Keratinocyte (primary cell): ENCODE measurements at regions not wholly inside any gene's neighbourhood (a gene's known extent, or its start where the extent isn't known, plus 50 kb on each side); places are given as distances from the start of the nearest gene placed in this dataset.

ENCODE experiments used
- DNase-seq: peaks from one replicate; pipeline ENCODE4 v3.0.0-alpha.2; 2011; ENCODE audit warnings: low read depth, missing footprints, low spot score
- FAIRE-seq: peaks from 2 replicates; lab custom pipeline; 2011; peaks lifted over from hg19 to GRCh38; lab: Jason Lieb, UNC
- H2AFZ ChIP-seq: 2 replicates; pipeline ENCODE4 v1.6.0; 2012; ENCODE audit warnings: low read length, control low read depth, inconsistent platforms; ENCODE audit not compliant: control insufficient read depth
- H3K27ac ChIP-seq: 2 replicates; pipeline ENCODE4 v1.5.1; 2011; ENCODE audit warnings: low read length; ENCODE audit not compliant: control insufficient read depth, insufficient read depth
- H3K27me3 ChIP-seq: 3 replicates; pipeline ENCODE4 v1.6.0; 2011; ENCODE audit warnings: low read length; ENCODE audit not compliant: control insufficient read depth, insufficient read depth; ENCODE audit errors: extremely low read depth
- H3K36me3 ChIP-seq, 2 experiments: 2 replicates in 1 of 2; 3 replicates in 1 of 2; pipeline ENCODE4 v1.5.1; 2011; ENCODE audit warnings: low read length in 2 of 2, mild to moderate bottlenecking in 1 of 2; ENCODE audit not compliant: control insufficient read depth in 2 of 2, insufficient read depth in 2 of 2; ENCODE audit errors: extremely low read depth in 1 of 2
- H3K4me1 ChIP-seq: 3 replicates; pipeline ENCODE4 v1.5.1; 2011; ENCODE audit warnings: low read length; ENCODE audit not compliant: control insufficient read depth, insufficient read depth; ENCODE audit errors: extremely low read depth
- H3K4me2 ChIP-seq: 3 replicates; pipeline ENCODE4 v1.6.0; 2011; ENCODE audit warnings: low read depth, low read length; ENCODE audit not compliant: control insufficient read depth, insufficient read depth; ENCODE audit errors: extremely low read depth
- H3K4me3 ChIP-seq, 3 experiments: fragments of 200-600 bp in 1 of 3; sonication (generic) in 1 of 3; 2 replicates in 2 of 3; 3 replicates in 1 of 3; pipeline ENCODE4 v1.5.1; 2011 to 2016; ENCODE audit warnings: low read length in 3 of 3, mild to moderate bottlenecking in 3 of 3, control low read depth in 2 of 3, inconsistent platforms in 1 of 3, low read depth in 1 of 3, mixed read lengths in 1 of 3, mixed run types in 1 of 3, moderate library complexity in 1 of 3; ENCODE audit not compliant: control insufficient read depth in 2 of 3, insufficient read depth in 2 of 3; ENCODE audit errors: extremely low read depth in 1 of 3
- H3K79me2 ChIP-seq: 2 replicates; pipeline ENCODE4 v1.6.0; 2012; ENCODE audit warnings: low read length; ENCODE audit not compliant: control insufficient read depth, insufficient read depth
- H3K9ac ChIP-seq: 3 replicates; pipeline ENCODE4 v1.6.0; 2011; ENCODE audit warnings: low read length; ENCODE audit not compliant: control insufficient read depth, insufficient read depth; ENCODE audit errors: extremely low read depth
- H3K9me1 ChIP-seq: 3 replicates; pipeline ENCODE4 v1.6.0; 2011; ENCODE audit warnings: low read length; ENCODE audit not compliant: control insufficient read depth, insufficient read depth; ENCODE audit errors: extremely low read depth
- H3K9me3 ChIP-seq: 2 replicates; pipeline ENCODE4 v1.5.1; 2012; ENCODE audit warnings: low read depth, low read length; ENCODE audit not compliant: control insufficient read depth
- H4K20me1 ChIP-seq: 3 replicates; pipeline ENCODE4 v1.6.0; 2011; ENCODE audit warnings: low read length; ENCODE audit not compliant: control insufficient read depth, insufficient read depth; ENCODE audit errors: extremely low read depth
- CTCF ChIP-seq, 3 experiments: IDR thresholded peaks in 1 of 3; conservative IDR thresholded peaks in 1 of 3; optimal IDR thresholded peaks in 1 of 3; 2 replicates in 2 of 3; 3 replicates in 1 of 3; pipeline versions ENCODE3 to v1.5.1; 2011; ENCODE audit warnings: low read length in 3 of 3, mild to moderate bottlenecking in 3 of 3, moderate library complexity in 2 of 3, control low read depth in 1 of 3, inconsistent platforms in 1 of 3; ENCODE audit not compliant: insufficient read depth in 2 of 3; ENCODE audit errors: extremely low read depth in 1 of 3
- EZH2 ChIP-seq: IDR thresholded peaks from one replicate; pipeline ENCODE4 v1.6.1; 2012; ENCODE audit warnings: inconsistent platforms, mild to moderate bottlenecking, low read length, moderate library complexity
- dilution Hi-C: fragments of 300-500 bp; cut with MboI; formaldehyde crosslinking; loops from one replicate; pipeline ENCODE4 v1.7.0; 2020; ENCODE audit warnings: low sequenced_read_pairs; ENCODE audit not compliant: extremely low pct_ligation_motif_present

GRCh38 chr14:105840266-105841021 lies 314.1 kb downstream of the TMEM121 start:
- Histone ChIP-seq H3K9ac (no peak overlapping the region), H3K4me2 (no peak overlapping the region), H3K4me1 (no peaks in the 10 kb centered on the region), H4K20me1 (no peaks in the 10 kb centered on the region), H3K27me3 (no peaks in the 10 kb centered on the region), H3K79me2 (no peaks in the 10 kb centered on the region), H3K9me3 (peaks cover 26% of the 10 kb centered on the region), H3K27ac (no peak overlapping the region), H2AFZ (no peak overlapping the region), H3K4me3 (no peak overlapping the region), H3K9me1 (no peaks in the 10 kb centered on the region), H3K36me3 (no peaks in the 10 kb centered on the region)
- dilution Hi-C loops: no loop called here
- FAIRE-seq (no peak), DNase-seq (no peak)
- TF ChIP-seq CTCF (optimal IDR thresholded peaks at IDR 0.05 in 1 of 3, IDR thresholded peaks at IDR 0.05 in 1 of 3, conservative IDR thresholded peaks at IDR 0.05 in 1 of 3; ENCODE audit: extremely low read depth in 1 of 3, insufficient read depth in 2 of 3, low read length in 3 of 3): no peak
- TF ChIP-seq EZH2: no peak

- Histone ChIP-seq H4K20me1 (no peaks in the 10 kb centered on the region), H3K4me1 (no peaks in the 10 kb centered on the region), H3K9me1 (no peaks in the 10 kb centered on the region), H3K27ac (no peak overlapping the region), H3K36me3 (no peaks in the 10 kb centered on the region), H3K27me3 (no peaks in the 10 kb centered on the region), H3K4me3 (no peak overlapping the region), H3K79me2 (no peaks in the 10 kb centered on the region), H2AFZ (no peak overlapping the region), H3K9ac (no peak overlapping the region), H3K9me3 (peaks cover 25% of the 10 kb centered on the region), H3K4me2 (no peak overlapping the region)
- dilution Hi-C loops: no loop called here
- FAIRE-seq (no peak), DNase-seq (no peak)
- TF ChIP-seq EZH2 (no peak), CTCF (optimal IDR thresholded peaks at IDR 0.05 in 1 of 3, IDR thresholded peaks at IDR 0.05 in 1 of 3, conservative IDR thresholded peaks at IDR 0.05 in 1 of 3; ENCODE audit: extremely low read depth in 1 of 3, insufficient read depth in 2 of 3, low read length in 3 of 3) (no peak)
Observed at GRCh38 chr14:105841022-105842009, 314.9 kb downstream of the TMEM121 start.
